IMR-90 (cell line): ENCODE measurements at regions not wholly inside any gene's neighbourhood (a gene's known extent, or its start where the extent isn't known, plus 50 kb on each side); places are given as distances from the start of the nearest gene placed in this dataset.

ENCODE experiments used
- CEBPB ChIP-seq: IDR thresholded peaks from 2 replicates; pipeline ENCODE4 v1.6.1; 2012; ENCODE audit warnings: low read depth, low read length, improper control_type of control experiment
- FOS ChIP-seq: fragments of 150-350 bp; IDR thresholded peaks from 2 replicates; pipeline ENCODE4 v1.6.1; 2016; ENCODE audit warnings: low read depth, low read length
- POLR2A ChIP-seq: IDR thresholded peaks from 2 replicates; pipeline ENCODE4 v1.6.1; 2012; ENCODE audit warnings: mild to moderate bottlenecking, low read depth, low read length
- RFX5 ChIP-seq: IDR thresholded peaks from 2 replicates; pipeline ENCODE4 v1.8.0; 2012; ENCODE audit warnings: low read depth, mild to moderate bottlenecking, low read length, moderate library complexity
- TF ChIP-seq, protein P1 (sequence below): conservative IDR thresholded peaks from 2 replicates; pipeline ENCODE4 v1.5.1; 2012; ENCODE audit warnings: mild to moderate bottlenecking, low read depth, low read length, improper control_type of control experiment
- TF ChIP-seq, protein P2 (sequence below): fragments of 150-350 bp; IDR thresholded peaks from 2 replicates; pipeline ENCODE4 v1.6.1; 2017; ENCODE audit warnings: mild to moderate bottlenecking, antibody characterized with exemption, low read length, low read depth

DNA sequence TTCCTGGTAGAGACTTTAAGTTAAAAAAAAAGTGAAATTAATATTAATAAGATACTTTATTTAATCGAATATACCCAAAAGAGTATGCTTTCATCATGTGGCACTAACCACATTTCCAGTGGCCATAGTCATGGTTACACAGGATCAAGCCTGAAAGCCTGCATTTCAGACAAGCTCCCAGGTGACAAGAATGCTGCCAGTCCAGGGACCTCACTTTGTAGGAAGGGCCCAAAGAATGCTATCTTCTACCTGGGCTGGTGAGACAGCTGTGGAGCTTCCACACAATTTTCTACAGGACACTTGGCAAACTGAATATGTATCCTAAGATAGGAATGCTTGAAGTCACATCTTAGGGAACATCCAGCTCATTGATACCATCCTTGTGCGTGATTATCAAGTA lies 203.8 kb downstream of the AUH start:
- TF ChIP-seq, protein P1, sequence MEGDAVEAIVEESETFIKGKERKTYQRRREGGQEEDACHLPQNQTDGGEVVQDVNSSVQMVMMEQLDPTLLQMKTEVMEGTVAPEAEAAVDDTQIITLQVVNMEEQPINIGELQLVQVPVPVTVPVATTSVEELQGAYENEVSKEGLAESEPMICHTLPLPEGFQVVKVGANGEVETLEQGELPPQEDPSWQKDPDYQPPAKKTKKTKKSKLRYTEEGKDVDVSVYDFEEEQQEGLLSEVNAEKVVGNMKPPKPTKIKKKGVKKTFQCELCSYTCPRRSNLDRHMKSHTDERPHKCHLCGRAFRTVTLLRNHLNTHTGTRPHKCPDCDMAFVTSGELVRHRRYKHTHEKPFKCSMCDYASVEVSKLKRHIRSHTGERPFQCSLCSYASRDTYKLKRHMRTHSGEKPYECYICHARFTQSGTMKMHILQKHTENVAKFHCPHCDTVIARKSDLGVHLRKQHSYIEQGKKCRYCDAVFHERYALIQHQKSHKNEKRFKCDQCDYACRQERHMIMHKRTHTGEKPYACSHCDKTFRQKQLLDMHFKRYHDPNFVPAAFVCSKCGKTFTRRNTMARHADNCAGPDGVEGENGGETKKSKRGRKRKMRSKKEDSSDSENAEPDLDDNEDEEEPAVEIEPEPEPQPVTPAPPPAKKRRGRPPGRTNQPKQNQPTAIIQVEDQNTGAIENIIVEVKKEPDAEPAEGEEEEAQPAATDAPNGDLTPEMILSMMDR, result no peak
- TF ChIP-seq, protein P2, sequence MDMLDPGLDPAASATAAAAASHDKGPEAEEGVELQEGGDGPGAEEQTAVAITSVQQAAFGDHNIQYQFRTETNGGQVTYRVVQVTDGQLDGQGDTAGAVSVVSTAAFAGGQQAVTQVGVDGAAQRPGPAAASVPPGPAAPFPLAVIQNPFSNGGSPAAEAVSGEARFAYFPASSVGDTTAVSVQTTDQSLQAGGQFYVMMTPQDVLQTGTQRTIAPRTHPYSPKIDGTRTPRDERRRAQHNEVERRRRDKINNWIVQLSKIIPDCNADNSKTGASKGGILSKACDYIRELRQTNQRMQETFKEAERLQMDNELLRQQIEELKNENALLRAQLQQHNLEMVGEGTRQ, result no peak
- TF ChIP-seq RFX5, result no peak
- no peak for TF ChIP-seq POLR2A
- TF ChIP-seq CEBPB, result no peak
- no peak for TF ChIP-seq FOS
